SK-N-SH (cell line): ENCODE measurements at regions not wholly inside any gene's neighbourhood (a gene's known extent, or its start where the extent isn't known, plus 50 kb on each side); places are given as distances from the start of the nearest gene placed in this dataset.

Source experiments
- CTCF ChIA-PET: fragments of 300-600, 350-600 bp; formaldehyde crosslinking; extraction: SDS; loops from one replicate; lab custom pipeline; 2021; lab: Yijun Ruan, JAX
- POLR2A ChIA-PET: fragments of 350-600 bp; sonication (Branson Sonifier 250); formaldehyde crosslinking; extraction: SDS; loops from one replicate; lab custom pipeline; 2020; ENCODE audit warnings: antibody characterized with exemption, inconsistent platforms; lab: Yijun Ruan, JAX
- DNase-seq: peaks from one replicate; pipeline ENCODE4 v3.0.0; 2012
- H2AFZ ChIP-seq: fragments of 200-600 bp; sonication (generic); 2 replicates; pipeline ENCODE4 v1.8.1; 2016; ENCODE audit warnings: antibody characterized with exemption, mild to moderate bottlenecking, low read depth
- H3F3A ChIP-seq: fragments of 200-600 bp; sonication (generic); replicated peaks from 2 replicates; pipeline ENCODE3; 2016; ENCODE audit warnings: antibody characterized with exemption, mild to moderate bottlenecking; ENCODE audit not compliant: insufficient read depth
- H3K27ac ChIP-seq, 2 experiments: fragments of 200-500 bp in 1 of 2; fragments of 200-600 bp in 1 of 2; sonication (Bioruptor generic) in 1 of 2; sonication (generic), shearing (Covaris generic) in 1 of 2; 2 replicates each; pipeline versions ENCODE4 v1.5.1 to v1.6.1; 2014 to 2016; ENCODE audit warnings: low read depth in 2 of 2, inconsistent platforms in 1 of 2, low read length in 1 of 2, mild to moderate bottlenecking in 1 of 2, mixed read lengths in 1 of 2
- H3K27me3 ChIP-seq: fragments of 200-600 bp; sonication (generic), shearing (Covaris generic); 2 replicates; pipeline ENCODE4 v1.6.1; 2016; ENCODE audit warnings: mixed run types; ENCODE audit not compliant: insufficient read depth
- H3K36me3 ChIP-seq, 2 experiments: fragments of 200-500 bp in 1 of 2; fragments of 200-600 bp in 1 of 2; sonication (Bioruptor generic) in 1 of 2; sonication (generic) in 1 of 2; replicated peaks in 1 of 2; 2 replicates each; pipeline versions ENCODE3 to v1.5.1; 2014 to 2016; ENCODE audit warnings: low read length in 1 of 2, mild to moderate bottlenecking in 1 of 2; ENCODE audit not compliant: insufficient read depth in 2 of 2, control insufficient read depth in 1 of 2
- H3K4me1 ChIP-seq, 2 experiments: fragments of 200-500 bp in 1 of 2; fragments of 200-600 bp in 1 of 2; sonication (Bioruptor generic) in 1 of 2; sonication (generic), shearing (Covaris generic) in 1 of 2; 2 replicates each; pipeline versions ENCODE4 v1.5.1 to v1.6.1; 2014 to 2016; ENCODE audit warnings: low read depth in 1 of 2, low read length in 1 of 2, mixed run types in 1 of 2; ENCODE audit not compliant: insufficient read depth in 2 of 2, control insufficient read depth in 1 of 2
- H3K4me2 ChIP-seq: fragments of 200-600 bp; sonication (generic), shearing (Covaris generic); 2 replicates; pipeline ENCODE4 v1.6.1; 2017; ENCODE audit warnings: mixed run types
- H3K4me3 ChIP-seq, 2 experiments: fragments of 200-500 bp in 1 of 2; fragments of 200-600 bp in 1 of 2; sonication (Bioruptor generic) in 1 of 2; sonication (generic), shearing (Covaris generic) in 1 of 2; 2 replicates each; pipeline versions ENCODE4 v1.5.1 to v1.8.1; 2014 to 2016; ENCODE audit warnings: low read depth in 2 of 2, inconsistent platforms in 1 of 2, low read length in 1 of 2, mild to moderate bottlenecking in 1 of 2, mixed read lengths in 1 of 2, moderate library complexity in 1 of 2
- H3K79me2 ChIP-seq: fragments of 200-600 bp; sonication (generic); 2 replicates; pipeline ENCODE4 v1.8.1; 2017; ENCODE audit warnings: mild to moderate bottlenecking; ENCODE audit not compliant: insufficient read depth
- H3K9ac ChIP-seq: fragments of 200-600 bp; sonication (generic); 2 replicates; pipeline ENCODE4 v1.6.1; 2017; ENCODE audit warnings: mixed run types
- H3K9me2 ChIP-seq: fragments of 200-600 bp; sonication (generic); 2 replicates; pipeline ENCODE4 v1.6.1; 2017; ENCODE audit warnings: mixed run types
- H3K9me3 ChIP-seq: fragments of 200-600 bp; sonication (generic); 2 replicates; pipeline ENCODE4 v1.6.1; 2017; ENCODE audit warnings: mixed run types, mild to moderate bottlenecking, moderate library complexity
- H4K20me1 ChIP-seq: fragments of 200-600 bp; sonication (generic); 2 replicates; pipeline ENCODE4 v1.6.1; 2017; ENCODE audit warnings: mild to moderate bottlenecking, mixed run types; ENCODE audit not compliant: insufficient read depth
- CHD2 ChIP-seq: fragments of 150-350 bp; IDR thresholded peaks from 2 replicates; pipeline ENCODE4 v1.6.1; 2018; ENCODE audit warnings: low read length; ENCODE audit not compliant: partially characterized antibody
- EZH2phosphoT487 ChIP-seq: fragments of 200-600 bp; sonication (generic); IDR thresholded peaks from 2 replicates; pipeline ENCODE4 v1.6.1; 2017; ENCODE audit warnings: low read depth, mixed run types, mild to moderate bottlenecking, antibody characterized with exemption, moderate library complexity, borderline replicate concordance
- FOXJ3 ChIP-seq: sonication (generic); formaldehyde crosslinking; IDR thresholded peaks from 2 replicates; pipeline ENCODE4 v1.5.1; 2020; ENCODE audit warnings: mild to moderate bottlenecking, missing genetic modification reagents
- MEF2A ChIP-seq: IDR thresholded peaks from 2 replicates; pipeline ENCODE4 v1.4.0; 2012; ENCODE audit warnings: low read depth, borderline replicate concordance
- MXI1 ChIP-seq: IDR thresholded peaks from 2 replicates; pipeline ENCODE4 v1.6.1; 2012; ENCODE audit warnings: mild to moderate bottlenecking, low read depth, low read length, improper control_type of control experiment
- NFIC ChIP-seq: IDR thresholded peaks from 2 replicates; pipeline ENCODE4 v1.4.0; 2012; ENCODE audit warnings: borderline replicate concordance
- RXRA ChIP-seq: IDR thresholded peaks from 2 replicates; pipeline ENCODE4 v1.4.0; 2012; ENCODE audit warnings: low read depth, mild to moderate bottlenecking, borderline replicate concordance
- SIN3A ChIP-seq: IDR thresholded peaks from 2 replicates; pipeline ENCODE4 v1.6.1; 2012; ENCODE audit warnings: low read depth, mild to moderate bottlenecking, low read length, moderate library complexity, borderline replicate concordance
- SMC3 ChIP-seq: IDR thresholded peaks from 2 replicates; pipeline ENCODE4 v1.6.1; 2012; ENCODE audit warnings: low read depth, low read length, improper control_type of control experiment
- TAF1 ChIP-seq: IDR thresholded peaks from 2 replicates; pipeline ENCODE4 v1.6.1; 2012; ENCODE audit warnings: low read depth, mild to moderate bottlenecking, low read length, moderate library complexity, borderline replicate concordance
- TCF12 ChIP-seq: IDR thresholded peaks from 2 replicates; pipeline ENCODE4 v1.4.0; 2012
- TEAD4 ChIP-seq: IDR thresholded peaks from 2 replicates; pipeline ENCODE4 v1.4.0; 2012; ENCODE audit warnings: mild to moderate bottlenecking, borderline replicate concordance; ENCODE audit not compliant: insufficient read depth
- WGBS: methylation state at CpG from one replicate; pipeline ENCODE4 v1.1.6; 2017; ENCODE audit warnings: low lambda C conversion rate; 5-methylcytosine and 5-hydroxymethylcytosine counted together
- TF ChIP-seq, protein P1 (sequence below): fragments of 150-350 bp; IDR thresholded peaks from 2 replicates; pipeline ENCODE4 v1.6.1; 2016; ENCODE audit warnings: mild to moderate bottlenecking, low read depth, low read length
- TF ChIP-seq, protein P2 (sequence below): IDR thresholded peaks from 2 replicates; pipeline ENCODE4 v1.4.0; 2012; ENCODE audit warnings: low read depth
- TF ChIP-seq, protein P3 (sequence below): fragments of 150-350 bp; IDR thresholded peaks from 2 replicates; pipeline ENCODE4 v1.6.1; 2017; ENCODE audit warnings: antibody characterized with exemption, low read length, low read depth, borderline replicate concordance
- TF ChIP-seq, protein P4 (sequence below): IDR thresholded peaks from 2 replicates; pipeline ENCODE4 v1.4.0; 2012; ENCODE audit warnings: low read depth, borderline replicate concordance
- TF ChIP-seq, protein P5 (sequence below): IDR thresholded peaks from 2 replicates; pipeline ENCODE4 v1.4.0; 2012; ENCODE audit warnings: low read depth, borderline replicate concordance

DNA sequence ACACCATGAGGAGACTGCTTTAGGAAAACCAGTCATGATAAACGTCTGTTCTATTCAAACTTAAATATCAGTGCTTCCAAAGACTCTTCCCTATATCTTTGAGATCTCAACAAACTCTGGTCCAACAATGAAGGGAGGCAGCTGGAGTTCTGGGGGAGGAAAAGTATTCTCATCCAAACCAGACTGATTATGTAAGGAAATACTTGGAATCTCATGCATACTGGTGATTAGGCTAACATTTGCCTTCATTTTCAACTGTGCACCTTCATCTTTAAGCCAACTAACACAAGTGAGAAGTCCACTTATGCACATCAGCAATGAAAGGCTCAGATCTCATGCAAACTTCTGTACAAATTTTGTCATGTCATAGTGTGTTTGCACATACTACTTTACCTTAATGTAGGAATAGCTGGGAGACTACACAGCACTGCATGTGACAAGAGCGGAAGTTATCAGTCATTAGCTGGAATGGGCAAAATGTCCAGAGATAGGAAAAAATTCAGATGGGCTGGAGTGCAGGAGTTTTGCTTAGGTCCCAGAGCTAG is 67.5 kb upstream of the STK17B start (continued):
- no peak for TF ChIP-seq TCF12

DNA sequence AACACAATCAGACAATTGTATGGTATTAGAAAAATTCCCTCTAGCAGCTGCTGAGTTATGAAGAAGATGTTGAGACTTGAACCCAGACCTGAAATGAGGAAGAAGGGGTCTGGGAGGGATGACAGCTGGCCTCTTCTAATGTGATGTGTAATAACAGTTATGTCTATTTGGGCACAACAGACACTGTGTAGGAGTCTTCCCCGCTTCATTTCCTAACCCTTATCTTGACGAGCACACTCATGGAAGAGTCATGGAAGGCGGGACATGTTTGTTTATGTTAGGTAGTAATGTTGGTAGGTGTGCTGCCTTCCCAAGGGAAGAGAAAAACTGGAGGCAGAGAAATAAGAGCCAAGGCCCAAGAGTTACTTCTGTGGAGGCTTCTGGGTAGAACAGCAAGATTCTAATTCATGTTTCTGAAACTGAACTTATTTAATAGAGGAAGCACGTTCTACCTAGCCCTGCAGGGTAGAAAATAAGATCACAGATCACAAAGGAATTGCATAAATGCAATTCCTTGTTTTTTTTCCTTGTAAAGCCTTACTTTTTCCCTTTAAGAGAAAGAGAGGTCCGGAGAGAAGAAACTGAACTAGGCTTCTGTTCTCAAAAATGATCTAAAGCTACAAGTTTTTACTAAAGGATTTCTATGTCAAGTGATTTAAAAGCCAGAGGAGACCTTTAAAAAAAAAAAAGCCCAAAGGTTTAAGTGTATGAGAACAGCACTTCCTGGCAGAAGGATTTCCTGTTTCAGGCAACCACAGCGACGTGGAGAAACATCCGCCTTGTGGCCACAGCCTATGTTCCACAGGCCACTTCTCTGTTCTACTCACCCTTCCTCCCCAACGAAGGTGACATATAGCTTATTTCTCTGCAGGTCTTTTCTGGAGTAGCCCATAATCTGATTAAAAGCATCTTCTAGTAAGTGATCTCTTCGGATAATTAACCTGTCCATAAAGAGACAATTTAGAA is 68.5 kb upstream of the STK17B start:
- Histone ChIP-seq H3K4me1 (peaks cover 0 to 5% of the 10 kb centered on the region in 2 experiments; a peak in 2 of 4 replicates), H3K27ac (no peak overlapping the region; a peak in 1 of 4 replicates), H3K9me2 (no peaks in the 10 kb centered on the region), H3K9ac (no peak overlapping the region), H3K9me3 (no peaks in the 10 kb centered on the region), H4K20me1 (no peaks in the 10 kb centered on the region), H3F3A (peaks cover 20% of the 10 kb centered on the region), H3K79me2 (no peaks in the 10 kb centered on the region), H3K4me2 (no peak overlapping the region), H2AFZ (no peak overlapping the region), H3K27me3 (no peaks in the 10 kb centered on the region), H3K36me3 (peaks cover 3 to 71% of the 10 kb centered on the region in 2 experiments), H3K4me3 (no peak overlapping the region)
- no peak for TF ChIP-seq EZH2phosphoT487
- TF ChIP-seq MXI1: no peak
- no peak for TF ChIP-seq FOXJ3 (CRISPR knock-in tag)
- TF ChIP-seq, protein P1, sequence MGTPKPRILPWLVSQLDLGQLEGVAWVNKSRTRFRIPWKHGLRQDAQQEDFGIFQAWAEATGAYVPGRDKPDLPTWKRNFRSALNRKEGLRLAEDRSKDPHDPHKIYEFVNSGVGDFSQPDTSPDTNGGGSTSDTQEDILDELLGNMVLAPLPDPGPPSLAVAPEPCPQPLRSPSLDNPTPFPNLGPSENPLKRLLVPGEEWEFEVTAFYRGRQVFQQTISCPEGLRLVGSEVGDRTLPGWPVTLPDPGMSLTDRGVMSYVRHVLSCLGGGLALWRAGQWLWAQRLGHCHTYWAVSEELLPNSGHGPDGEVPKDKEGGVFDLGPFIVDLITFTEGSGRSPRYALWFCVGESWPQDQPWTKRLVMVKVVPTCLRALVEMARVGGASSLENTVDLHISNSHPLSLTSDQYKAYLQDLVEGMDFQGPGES: no peak
- no peak for TF ChIP-seq MEF2A
- TF ChIP-seq, protein P2, sequence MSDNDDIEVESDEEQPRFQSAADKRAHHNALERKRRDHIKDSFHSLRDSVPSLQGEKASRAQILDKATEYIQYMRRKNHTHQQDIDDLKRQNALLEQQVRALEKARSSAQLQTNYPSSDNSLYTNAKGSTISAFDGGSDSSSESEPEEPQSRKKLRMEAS: no peak
- TF ChIP-seq TAF1: no peak
- TF ChIP-seq, protein P3, sequence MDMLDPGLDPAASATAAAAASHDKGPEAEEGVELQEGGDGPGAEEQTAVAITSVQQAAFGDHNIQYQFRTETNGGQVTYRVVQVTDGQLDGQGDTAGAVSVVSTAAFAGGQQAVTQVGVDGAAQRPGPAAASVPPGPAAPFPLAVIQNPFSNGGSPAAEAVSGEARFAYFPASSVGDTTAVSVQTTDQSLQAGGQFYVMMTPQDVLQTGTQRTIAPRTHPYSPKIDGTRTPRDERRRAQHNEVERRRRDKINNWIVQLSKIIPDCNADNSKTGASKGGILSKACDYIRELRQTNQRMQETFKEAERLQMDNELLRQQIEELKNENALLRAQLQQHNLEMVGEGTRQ: no peak
- TF ChIP-seq, protein P4, sequence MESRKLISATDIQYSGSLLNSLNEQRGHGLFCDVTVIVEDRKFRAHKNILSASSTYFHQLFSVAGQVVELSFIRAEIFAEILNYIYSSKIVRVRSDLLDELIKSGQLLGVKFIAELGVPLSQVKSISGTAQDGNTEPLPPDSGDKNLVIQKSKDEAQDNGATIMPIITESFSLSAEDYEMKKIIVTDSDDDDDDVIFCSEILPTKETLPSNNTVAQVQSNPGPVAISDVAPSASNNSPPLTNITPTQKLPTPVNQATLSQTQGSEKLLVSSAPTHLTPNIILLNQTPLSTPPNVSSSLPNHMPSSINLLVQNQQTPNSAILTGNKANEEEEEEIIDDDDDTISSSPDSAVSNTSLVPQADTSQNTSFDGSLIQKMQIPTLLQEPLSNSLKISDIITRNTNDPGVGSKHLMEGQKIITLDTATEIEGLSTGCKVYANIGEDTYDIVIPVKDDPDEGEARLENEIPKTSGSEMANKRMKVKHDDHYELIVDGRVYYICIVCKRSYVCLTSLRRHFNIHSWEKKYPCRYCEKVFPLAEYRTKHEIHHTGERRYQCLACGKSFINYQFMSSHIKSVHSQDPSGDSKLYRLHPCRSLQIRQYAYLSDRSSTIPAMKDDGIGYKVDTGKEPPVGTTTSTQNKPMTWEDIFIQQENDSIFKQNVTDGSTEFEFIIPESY: no peak
- no peak for TF ChIP-seq CHD2
- TF ChIP-seq SMC3: no peak
- TF ChIP-seq, protein P5, sequence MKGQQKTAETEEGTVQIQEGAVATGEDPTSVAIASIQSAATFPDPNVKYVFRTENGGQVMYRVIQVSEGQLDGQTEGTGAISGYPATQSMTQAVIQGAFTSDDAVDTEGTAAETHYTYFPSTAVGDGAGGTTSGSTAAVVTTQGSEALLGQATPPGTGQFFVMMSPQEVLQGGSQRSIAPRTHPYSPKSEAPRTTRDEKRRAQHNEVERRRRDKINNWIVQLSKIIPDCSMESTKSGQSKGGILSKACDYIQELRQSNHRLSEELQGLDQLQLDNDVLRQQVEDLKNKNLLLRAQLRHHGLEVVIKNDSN: no peak
- no peak for TF ChIP-seq TEAD4
- TF ChIP-seq TCF12: no peak
- no peak for TF ChIP-seq NFIC
- TF ChIP-seq SIN3A: no peak
- TF ChIP-seq RXRA: no peak
- no peak for DNase-seq
- ChIA-PET CTCF (no interaction called here), POLR2A (no interaction called here)
- 81% methylated on average over 10 of the region's 10 CpGs for WGBS
